ENCODE measurements at regions not wholly inside any gene's neighbourhood (a gene's known extent, or its start where the extent isn't known, plus 50 kb on each side); places are given as distances from the start of the nearest gene placed in this dataset.
"Not testable (repeated sequence)": the region's sequence is repeated elsewhere in the genome, so short reads cannot be mapped to it uniquely, and the experiment has no call there.

DNA sequence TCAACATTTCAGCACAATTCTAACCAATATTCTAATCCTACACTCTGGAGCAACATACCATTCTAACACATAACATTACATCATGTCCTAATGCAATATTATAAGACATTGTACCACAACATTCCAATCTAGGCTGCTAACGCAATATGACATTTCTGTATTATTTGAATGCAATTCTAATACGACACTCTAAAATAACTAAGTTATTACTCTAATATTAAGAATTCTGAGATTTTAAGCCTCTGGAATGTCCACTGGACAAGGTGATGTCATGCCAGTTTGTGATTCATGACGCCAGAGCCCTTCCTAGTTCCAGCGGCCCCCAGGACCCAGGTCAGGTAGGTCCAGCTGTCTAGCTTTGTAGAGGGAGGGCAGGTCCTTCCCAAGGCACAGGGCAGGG is 69.7 kb upstream of the SIRPA start:
- no peak for DNase-seq

DNA sequence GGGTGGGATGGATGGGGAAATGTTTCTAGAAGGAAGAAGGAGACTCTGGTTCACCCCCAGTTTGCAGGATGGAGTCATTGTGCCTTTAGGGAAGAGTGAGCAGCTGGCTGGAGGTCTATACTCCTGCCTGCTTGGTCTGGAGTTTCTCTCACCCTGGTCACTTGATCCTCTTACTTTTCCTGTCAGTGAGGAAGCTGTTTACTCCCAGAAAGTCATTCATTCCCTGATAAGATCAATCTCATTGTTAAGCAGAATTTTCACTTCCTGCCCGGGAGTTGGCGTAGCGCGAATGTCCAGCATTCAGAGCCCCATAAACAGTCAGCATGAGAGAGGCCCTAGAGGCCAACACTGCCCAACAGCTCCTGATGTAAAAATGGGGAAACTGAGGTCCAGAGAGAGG is 70.4 kb upstream of the SIRPA start:
- DNase-seq = no peak

DNA sequence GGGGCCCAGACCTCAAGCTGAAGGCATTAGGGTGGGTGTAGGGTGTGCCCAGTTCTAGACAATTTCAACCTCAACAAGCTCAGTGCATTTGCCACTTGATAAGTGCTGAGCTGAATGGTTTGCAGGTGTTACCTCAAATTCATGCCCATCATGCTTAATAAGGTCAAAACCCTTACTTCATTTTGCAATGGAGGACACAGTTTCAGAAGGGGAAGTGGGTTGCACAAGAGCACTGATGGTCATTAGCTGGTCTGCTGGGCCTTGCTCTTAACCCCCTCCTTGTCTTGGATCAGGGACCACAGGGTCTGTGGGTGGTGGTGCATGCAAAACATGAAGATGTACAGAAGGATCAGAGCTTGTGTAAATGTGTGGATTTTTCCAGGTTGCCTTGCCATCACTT is 71.0 kb upstream of the SIRPA start:
- no peak for DNase-seq

DNA sequence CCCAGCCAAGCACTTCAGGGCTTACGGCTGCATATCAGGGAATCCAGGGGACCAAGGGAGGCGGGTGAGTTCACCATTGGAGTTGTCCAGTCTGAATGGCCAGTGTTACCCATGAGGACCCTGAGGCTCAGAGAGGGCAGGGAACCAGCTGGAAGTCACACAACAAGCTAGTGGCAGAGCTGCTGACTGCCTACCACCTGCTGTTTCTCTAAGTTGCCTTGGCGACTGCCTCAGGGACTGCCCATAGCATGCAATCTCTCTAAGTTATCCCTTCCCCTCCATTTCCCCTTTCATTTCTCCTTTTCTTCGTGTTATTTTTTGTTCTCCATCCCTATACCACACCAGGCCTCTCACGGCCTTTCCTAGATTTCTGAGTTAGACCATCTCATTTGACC is 71.8 kb upstream of the SIRPA start:
- no peak for DNase-seq

DNA sequence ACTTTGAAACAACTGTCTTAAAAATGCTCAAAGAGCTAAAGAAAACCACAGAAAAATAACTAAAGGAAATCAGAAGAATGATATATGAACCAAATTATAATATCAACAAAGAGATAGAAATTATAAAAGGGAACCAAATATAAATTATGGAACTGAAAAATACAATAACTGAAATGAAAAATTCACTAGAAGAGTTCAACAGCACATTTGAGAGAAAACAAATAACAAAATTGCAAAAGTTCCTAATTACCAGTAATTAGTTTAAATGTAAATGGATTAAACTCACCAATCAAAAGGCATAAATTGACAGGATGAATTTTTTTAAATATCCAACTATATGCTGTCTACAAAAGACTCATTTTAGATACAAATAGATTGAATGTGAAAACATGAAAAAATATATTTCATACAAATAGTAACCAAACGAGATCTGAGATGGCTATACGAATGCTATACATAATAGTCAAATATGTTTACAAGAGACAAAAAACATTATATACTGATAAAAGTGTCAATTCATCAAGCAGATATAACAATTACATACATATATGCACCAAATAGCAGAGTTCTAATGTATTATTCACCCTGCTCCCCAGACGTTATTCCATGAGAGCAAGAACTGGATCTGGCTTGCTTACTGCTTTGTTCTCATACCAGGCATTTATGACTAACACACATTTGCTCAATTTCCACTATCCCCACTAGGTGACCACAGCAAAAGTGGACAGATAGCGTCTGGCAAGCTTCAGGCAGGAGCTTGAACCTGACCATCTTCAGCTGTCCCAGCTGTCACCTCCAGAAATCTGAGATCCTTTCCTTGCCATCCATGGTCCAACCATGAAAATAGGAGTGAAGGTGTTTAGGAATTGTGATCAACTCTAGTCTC is 72.4 kb upstream of the SIRPA start:
- no peak for DNase-seq

DNA sequence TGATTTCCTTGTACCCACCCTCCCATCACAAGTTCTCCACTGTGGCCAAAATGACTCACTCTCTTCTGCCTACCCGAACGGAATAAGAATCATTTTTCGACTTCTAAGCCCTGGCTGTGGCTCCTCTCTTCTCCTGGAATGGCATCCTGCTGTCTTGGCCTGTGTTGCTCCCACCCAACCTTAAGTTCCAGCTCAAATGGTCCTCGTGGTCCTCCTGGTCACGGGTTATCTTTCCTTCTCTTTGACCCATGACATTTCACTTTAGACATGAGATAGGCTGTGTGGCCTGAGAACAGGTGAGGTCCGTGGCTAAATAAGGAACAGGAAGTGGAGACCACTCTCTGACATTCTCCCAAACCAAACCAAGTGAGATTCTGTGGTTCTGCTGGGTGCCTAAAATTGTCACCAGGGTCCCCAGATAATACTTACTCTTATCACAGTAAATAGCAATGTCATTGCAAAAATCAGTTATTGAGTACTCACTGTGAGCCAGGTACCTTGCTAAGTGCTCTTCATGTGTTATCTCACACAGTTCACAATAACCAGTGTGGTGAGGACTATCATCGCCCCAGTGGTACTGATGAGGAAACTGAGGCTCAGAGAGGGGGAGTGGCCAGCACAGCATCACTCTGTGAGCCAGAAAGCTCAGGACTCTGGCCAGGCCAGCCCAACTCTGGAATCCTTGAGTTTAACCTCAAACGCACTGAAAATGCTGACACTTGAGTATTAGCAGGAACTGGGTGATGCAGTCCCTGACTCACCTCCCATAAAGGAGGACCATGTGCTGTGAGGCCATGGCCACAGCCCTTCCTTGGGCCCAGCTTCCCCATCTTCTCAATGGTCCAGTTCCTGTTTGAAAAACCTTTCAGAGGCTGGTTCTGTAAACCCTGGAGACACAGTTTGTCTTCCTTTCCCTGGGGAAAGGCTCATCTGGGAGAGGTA is 74.8 kb upstream of the SIRPA start:
- DNase-seq = no peak

DNA sequence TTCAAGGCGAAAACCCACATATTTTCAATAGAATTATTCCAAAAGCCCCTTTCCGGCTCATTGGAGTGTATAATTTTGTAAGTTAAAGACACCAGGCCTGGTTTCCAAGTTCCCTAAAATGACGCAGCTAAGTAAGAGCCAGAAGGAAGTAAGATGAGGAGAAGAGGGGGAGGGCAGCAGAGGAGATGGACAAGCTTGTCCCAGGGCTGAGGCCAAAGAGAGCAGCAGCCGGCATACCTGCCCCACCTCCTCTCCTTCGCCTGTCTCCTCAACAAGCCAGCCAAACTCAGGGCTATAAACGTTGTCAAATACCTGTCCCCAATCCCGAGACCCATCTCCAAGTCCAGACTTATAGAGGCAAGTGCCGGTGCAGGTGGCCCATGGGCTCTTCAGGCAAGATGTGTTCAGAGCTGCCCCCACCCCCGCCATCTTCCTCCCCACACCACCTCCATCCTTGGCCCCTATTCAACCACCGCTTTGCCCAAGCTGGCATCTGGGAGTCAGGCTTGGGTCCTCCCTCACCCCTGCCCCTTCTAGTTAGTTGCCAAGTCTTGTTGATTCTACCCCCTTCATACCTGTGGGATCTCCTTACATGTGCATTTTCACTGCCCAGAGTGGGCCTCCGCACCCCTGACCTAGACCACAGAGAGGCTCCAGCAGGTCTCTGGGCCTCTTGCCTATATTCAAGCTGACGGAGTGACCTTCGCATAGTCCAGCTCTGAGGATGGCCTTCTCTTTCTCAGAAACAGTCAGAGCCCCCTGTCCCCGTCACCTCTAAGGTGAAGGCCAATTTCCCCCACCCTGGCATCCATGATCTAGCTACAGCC is 75.7 kb upstream of the SIRPA start:
- no peak for DNase-seq

DNA sequence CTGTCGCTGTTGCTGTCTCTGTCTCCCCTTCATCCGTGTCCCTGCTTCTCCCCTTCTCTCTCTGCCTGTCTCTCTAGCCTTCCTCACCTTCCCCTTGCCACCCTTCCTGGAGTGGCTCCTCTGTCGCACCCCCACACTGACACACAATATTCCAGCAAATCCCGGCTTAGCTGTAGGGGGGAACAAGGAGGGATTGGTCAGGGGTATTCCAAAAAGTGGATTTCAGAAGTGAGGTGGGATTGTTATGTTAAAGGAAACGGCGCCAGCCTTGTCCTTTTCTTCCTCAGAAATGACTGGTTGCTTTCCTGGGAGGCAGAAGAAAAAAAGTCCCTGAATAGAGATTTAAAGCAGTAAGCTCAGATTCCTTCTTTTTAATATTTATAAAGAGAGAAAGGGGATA is 76.3 kb upstream of the SIRPA start:
- DNase-seq = no peak

DNA sequence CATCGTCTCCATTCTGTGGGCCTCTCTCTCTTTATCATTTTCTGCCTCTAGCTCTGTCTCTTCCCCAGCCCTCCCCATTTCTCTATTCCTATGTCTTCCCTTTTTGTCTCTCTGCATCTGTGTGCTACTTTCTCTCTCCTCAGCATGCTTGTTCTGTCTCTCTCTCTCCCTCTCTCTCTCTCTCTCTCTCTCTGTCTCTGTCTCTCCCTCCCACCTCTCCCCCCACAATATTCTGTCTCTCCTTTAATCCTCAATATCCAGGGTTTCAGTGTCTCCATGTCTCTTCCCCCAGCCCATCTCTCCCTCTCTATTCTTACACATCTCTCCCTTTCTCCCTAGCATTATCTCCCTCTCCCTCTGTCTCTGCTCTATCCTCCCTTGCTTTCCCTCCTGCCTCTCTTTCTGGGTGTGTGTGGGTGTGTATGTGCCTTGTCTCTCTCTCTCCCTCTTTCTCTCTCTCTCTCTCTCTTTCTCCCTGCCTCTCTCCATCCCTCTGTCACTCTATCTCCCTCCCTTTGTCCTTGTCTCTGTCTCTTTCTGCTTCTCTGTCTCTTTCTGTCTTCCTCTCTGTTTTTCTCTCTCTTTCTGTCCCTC is 76.9 kb upstream of the SIRPA start:
- no peak for DNase-seq

DNA sequence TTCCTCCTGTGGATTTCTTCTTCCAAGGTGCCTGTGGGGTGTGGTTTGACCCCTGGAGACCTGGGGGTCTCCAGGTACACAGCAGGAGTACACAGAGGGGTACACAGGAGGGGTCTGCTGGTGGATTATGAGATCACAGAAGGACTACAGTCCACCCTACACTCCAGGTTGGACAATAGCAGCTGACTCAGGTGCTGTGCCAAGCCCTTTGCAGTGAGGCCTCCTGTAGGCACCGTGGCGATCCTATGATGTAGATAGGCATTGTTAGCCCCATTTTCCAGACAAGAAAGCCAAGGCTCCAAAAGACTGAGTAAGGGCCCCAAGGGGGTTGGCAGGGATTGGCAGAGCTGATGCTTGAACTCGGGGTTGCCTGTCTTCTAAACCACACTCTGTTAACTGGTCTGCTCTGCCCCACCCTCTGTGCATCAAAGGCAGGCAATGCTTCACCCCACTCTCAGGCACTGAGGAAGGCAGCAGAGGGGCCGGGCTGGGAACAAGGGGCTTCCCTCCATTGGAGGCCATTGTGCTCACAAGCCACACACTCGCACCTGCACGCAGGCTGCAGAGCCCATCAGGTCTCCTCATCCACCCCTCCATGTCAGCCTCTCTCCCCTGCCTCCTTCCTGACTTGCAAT is 77.5 kb upstream of the SIRPA start:
- DNase-seq = no peak

DNA sequence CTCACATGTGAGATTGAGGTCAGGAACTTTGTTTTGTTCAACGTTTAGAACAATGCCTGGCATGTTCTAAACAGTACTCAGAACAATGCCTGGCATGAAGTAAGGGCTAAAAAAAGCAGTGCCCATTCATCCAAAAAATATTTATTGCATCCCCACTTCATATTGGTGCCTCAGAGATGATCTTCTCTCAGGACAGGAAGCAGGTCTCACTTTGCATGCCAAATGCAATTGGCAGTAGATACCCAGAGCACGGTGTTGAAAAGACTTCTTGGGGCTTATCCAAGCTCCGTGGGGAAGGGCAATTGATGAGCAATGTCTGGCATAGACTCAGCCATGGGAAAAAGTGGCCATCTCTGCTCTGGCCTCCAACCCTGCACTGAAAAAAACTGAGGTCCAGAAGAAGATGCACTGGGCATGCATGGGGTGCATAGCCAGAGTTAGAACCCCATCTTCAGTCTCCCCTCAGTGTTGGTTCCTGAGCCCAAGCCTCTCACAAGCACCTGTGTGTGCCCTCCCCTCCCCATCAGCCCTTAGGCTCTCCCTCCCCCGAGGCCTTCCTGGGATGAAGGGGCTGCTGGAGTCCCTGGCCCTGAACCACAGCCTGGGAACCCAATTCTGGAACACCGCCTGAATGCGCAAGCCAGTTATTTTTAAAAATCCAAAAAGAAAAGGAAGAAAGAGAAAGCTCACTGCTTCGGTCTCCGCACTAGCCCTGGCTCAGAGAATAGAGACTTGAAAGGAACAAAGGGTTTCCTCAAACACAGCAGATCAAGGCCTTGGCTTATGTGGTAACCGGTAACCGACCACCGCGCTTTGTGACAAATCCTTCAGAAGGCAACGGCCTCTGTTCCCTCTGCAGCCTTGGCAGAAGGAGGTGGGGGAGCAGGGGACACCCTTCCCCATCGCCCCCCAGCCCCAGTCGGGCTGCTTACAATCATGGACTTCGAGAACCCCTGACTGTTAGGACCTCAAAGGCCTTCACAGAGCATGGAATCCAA is 78.5 kb upstream of the SIRPA start:
- no peak for DNase-seq

DNA sequence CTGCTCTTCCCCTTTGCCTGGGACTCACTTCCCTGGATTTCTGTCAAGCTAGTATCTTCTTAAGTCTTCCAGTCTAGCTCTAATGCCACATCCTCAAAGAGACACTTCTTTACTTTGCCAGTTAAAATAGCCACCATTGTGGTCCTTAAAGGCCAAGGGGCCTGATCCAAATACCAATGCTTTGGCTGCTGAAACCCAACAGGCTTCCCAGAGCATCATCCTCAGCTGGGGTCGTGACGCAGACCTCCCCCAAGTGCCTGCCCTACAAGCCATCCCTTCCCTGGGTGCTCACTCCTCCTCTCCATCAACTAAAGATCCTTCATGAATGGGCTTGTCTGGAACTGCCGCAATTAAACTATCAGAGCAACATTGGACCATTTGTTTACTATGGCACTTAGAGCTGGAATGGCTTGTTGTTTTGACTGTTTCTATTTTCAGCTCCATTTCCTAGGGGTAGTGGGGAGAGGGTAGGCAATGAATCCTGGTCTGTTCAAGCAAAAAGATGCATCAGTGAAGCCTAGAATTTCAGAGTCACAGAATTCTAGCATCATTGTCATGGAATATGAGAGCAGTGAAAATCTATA is 79.6 kb upstream of the SIRPA start:
- no peak for DNase-seq

DNA sequence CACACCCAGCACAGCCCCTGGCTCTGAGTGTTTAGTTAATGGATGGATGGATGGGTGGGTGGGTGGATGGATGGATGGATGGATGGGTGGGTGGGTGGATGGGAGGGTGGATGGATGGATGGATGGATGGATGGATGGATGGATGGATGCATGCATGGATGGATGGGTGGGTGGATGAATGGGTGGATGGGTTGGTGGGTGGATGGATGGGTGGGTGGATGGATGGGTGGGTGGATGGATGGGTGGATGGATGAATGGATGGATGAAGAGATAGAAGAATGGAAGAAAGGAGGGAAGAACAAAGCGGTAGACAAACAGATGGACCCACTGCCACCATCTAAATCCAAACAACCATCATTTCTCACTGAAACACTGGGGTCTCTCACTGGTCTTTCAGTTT is 80.3 kb upstream of the SIRPA start:
- not testable (repeated sequence) for DNase-seq

DNA sequence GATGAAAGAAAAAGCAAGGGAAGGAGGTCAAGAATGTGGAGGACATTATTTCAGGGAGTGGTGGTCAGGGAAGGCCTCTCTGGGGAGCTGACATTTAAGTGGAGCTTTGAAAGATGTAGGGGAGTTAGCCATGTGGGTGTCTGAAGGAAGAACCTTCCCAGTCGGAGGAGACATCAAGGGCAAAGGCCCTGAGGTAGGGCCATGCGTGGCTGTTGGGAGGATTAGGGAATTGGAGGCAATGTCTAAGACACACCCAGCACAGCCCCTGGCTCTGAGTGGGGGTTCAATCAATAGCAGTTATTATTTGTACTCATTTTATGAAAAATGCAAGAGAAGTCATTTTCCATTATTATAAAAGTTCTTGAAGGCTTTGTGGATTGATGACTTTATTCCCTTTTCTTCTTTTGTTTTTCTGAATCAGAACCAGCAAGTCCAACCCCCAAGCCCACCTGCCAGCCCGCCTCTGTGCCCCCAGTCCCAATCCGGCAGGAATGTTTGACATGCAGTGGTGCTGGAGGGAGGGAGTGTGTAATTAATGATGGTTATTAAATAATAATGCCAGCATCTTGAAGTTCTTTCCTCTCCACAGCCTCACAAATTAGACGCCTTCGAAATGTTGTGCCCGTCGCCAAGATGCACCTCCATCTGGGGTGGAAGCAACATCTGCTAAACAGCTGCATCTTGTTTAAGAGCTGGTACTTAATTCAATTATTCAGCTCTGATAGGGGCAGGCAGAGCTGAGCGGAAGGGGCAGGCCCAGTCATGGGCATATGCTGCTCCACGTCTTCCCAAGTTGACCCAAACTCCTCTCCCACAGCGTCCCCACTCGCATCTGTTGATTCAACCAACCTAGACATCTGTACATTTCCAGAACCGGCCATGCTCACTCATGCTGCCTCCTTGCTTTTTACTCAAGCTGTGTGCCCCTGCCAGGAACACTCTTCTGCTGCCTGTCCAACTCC is 81.3 kb upstream of the SIRPA start:
- no peak for DNase-seq

DNA sequence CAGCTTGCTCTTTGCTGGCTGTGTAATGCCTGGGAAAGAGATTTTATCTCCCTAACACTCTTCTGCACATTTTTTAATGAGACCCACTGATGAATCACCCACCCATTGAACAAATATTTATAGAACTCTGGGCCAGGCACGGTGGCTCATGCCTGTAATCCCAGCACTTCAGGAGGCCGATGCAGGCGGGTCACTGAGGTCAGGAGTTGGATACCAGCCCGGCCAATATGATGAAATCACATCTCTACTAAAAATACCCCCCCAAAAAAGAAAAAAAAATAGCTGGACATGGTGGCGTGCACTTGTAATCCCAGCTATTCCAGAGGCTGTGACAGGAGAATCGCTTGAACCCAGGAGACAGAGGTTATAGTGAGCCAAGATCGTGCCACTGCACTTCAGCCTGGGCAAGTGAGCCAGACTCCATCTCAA is 82.1 kb upstream of the SIRPA start:
- DNase-seq = no peak

DNA sequence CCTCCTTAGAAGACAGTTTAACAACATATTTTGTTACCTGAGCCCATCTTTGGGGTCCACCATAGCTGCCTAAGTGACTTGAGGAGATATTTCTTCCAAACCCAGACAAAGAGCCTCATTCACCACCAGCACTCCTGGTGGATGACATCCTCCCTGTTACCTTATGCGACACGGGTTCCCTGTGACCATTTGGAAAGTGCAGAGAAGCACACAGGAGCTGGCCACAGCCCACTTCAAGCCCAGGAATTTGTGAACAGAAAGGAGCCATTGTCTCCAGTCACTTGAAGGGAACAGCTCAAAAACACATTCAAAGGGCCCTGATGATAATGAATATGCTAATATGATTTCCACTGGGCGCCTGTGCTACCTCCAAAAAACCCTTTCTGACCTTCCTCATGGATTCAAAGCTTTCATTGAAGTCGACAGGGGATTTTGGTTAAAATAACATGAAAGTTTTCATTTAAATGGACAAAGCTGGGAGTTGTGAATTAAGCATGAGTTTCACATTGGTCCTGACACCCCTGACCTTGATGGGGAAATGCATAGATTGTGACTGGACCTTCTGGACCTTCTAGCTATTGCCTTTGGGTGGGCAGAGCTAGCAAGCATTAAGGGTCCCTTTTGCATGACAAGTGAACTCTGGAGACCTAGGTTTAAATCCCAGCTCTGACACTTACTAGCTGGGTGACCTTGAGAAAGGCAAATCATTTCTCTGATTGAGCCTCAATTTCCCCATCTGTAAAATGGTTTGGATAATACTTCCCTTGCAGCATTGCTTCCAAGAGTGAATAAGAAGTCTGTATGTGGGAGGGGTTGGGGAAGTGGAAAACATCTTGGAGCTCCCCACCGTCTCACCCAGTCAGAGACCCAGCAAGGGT is 83.3 kb upstream of the SIRPA start:
- DNase-seq = no peak

DNA sequence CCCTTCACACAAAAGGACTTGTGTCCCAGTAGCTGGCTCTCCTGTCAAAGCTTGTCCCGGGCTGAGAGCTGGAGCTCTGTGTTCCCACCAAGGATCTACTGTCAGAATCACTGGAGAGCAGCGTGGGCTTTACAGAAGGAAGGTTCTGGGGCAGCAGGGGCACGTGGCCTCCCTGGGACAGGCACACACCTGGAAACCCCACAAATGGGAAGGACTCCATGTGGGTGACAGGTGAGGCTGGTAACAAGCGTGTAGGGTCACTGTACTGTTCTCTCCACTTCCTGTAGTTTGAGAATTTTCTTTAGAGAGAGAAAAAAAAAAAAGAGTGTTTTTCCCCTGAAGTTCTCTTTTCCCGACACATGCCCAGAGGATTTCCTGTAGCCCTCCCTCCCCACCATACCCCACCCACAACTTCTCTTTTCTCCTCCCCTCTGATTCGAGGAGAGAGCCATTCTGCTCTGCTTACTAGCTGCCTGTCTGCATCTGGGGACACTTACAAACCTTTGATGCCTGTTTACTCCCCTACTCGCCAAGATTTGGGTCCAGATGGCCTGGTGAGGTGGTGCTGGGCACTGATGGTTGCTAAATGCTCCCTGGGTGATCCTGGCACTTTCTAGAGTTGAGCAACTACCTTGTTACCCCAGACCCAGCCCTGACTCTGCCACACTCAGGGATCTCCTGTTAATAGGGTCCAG is 84.1 kb upstream of the SIRPA start:
- no peak for DNase-seq

DNA sequence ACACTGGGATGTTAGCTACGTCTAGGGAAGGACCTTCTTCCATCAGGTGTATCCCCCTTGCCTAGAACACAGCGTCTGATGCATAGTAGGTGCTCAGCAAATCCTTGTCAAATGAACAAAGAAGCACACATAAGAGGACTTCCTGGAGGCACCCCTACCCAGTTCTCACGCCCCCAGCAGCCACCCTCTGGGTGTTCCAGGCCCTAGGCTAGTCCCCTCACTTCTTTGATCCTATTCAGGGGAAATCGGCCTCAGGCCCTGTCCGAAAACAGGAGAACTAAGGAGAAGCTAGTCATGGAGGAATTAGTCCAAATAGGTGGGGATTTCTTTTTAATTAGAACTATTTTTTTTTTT is 84.7 kb upstream of the SIRPA start:
- no peak for DNase-seq
